H1 (cell line): ENCODE measurements at regions not wholly inside any gene's neighbourhood (a gene's known extent, or its start where the extent isn't known, plus 50 kb on each side); places are given as distances from the start of the nearest gene placed in this dataset.

Source experiments
- CTCF ChIA-PET: fragments of 300-600 bp; sonication (Branson Sonifier 250); formaldehyde crosslinking; loops from one replicate; lab custom pipeline; 2021; ENCODE audit not compliant: partially characterized antibody; lab: Charles Lee
- POLR2A ChIA-PET: fragments of 300-600 bp; sonication (Branson Sonifier 250); formaldehyde crosslinking; loops from one replicate; lab custom pipeline; 2021; ENCODE audit warnings: inconsistent platforms; ENCODE audit not compliant: partially characterized antibody; lab: Charles Lee
- DNase-seq, 2 experiments: peaks; one replicate each; pipeline versions ENCODE4 v3.0.0 to v3.0.0-alpha.2; 2010 to 2022; ENCODE audit warnings: low spot score in 2 of 2, low read depth in 1 of 2, mixed read lengths in 1 of 2
- FAIRE-seq: peaks from 2 replicates; lab custom pipeline; 2011; peaks lifted over from hg19 to GRCh38; lab: Jason Lieb, UNC
- H2AFZ ChIP-seq: 2 replicates; pipeline ENCODE4 v1.8.1; 2012; ENCODE audit warnings: low read length, inconsistent platforms
- H2AK5ac ChIP-seq: 2 replicates; pipeline ENCODE4 v1.6.1; 2013; ENCODE audit warnings: low read depth, low read length
- H2BK120ac ChIP-seq: replicated peaks from 2 replicates; pipeline ENCODE3; 2013; ENCODE audit warnings: low read depth, low read length, inconsistent platforms
- H2BK12ac ChIP-seq: 2 replicates; pipeline ENCODE4 v1.6.1; 2013; ENCODE audit warnings: low read depth, low read length
- H2BK15ac ChIP-seq: 2 replicates; pipeline ENCODE4 v1.6.1; 2013; ENCODE audit warnings: low read length
- H2BK20ac ChIP-seq: 2 replicates; pipeline ENCODE4 v1.6.1; 2013; ENCODE audit warnings: low read length
- H2BK5ac ChIP-seq: 2 replicates; pipeline ENCODE4 v1.6.1; 2013; ENCODE audit warnings: low read depth, low read length
- H3K14ac ChIP-seq: 2 replicates; pipeline ENCODE4 v1.6.1; 2013; ENCODE audit warnings: inconsistent platforms; ENCODE audit not compliant: insufficient read length
- H3K18ac ChIP-seq: 2 replicates; pipeline ENCODE4 v1.6.1; 2013; ENCODE audit warnings: low read length; ENCODE audit errors: extremely low read depth
- H3K23ac ChIP-seq: 2 replicates; pipeline ENCODE4 v1.6.1; 2013; ENCODE audit warnings: inconsistent platforms; ENCODE audit not compliant: insufficient read length
- H3K23me2 ChIP-seq: 2 replicates; pipeline ENCODE4 v1.6.1; 2013; ENCODE audit warnings: low read depth, low read length
- H3K27ac ChIP-seq: 2 replicates; pipeline ENCODE4 v1.6.1; 2011; ENCODE audit warnings: low read depth, low read length, inconsistent platforms
- H3K27me3 ChIP-seq, 4 experiments: replicated peaks in 1 of 4; 1 replicate in 1 of 4; 2 replicates in 3 of 4; pipeline versions ENCODE4 v1.6.1 to v1.8.1; 2011 to 2013; ENCODE audit warnings: low read length in 3 of 4, mild to moderate bottlenecking in 3 of 4, inconsistent platforms in 2 of 4, mixed read lengths in 2 of 4, moderate library complexity in 1 of 4; ENCODE audit not compliant: control insufficient read depth in 3 of 4, insufficient read depth in 3 of 4; ENCODE audit errors: extremely low read depth in 1 of 4
- H3K36me3 ChIP-seq, 4 experiments: 2 replicates each; pipeline versions ENCODE4 v1.6.1 to v1.8.1; 2011 to 2013; ENCODE audit warnings: mild to moderate bottlenecking in 4 of 4, low read length in 3 of 4, moderate library complexity in 2 of 4, control low read depth in 1 of 4, inconsistent platforms in 1 of 4; ENCODE audit not compliant: insufficient read depth in 4 of 4, control insufficient read depth in 2 of 4
- H3K4ac ChIP-seq: replicated peaks from 2 replicates; pipeline ENCODE3; 2013; ENCODE audit warnings: low read length, low read depth, mixed read lengths, inconsistent platforms; ENCODE audit not compliant: insufficient read length
- H3K4me1 ChIP-seq, 4 experiments: replicated peaks in 1 of 4; 1 replicate in 1 of 4; 2 replicates in 3 of 4; pipeline versions ENCODE4 v1.6.1 to v1.8.1; 2011 to 2013; ENCODE audit warnings: low read length in 3 of 4, inconsistent platforms in 2 of 4, mixed read lengths in 1 of 4; ENCODE audit not compliant: insufficient read depth in 4 of 4, control insufficient read depth in 3 of 4
- H3K4me2 ChIP-seq, 2 experiments: 2 replicates each; pipeline versions ENCODE4 v1.6.1 to v1.8.1; 2011 to 2013; ENCODE audit warnings: low read depth in 2 of 2, low read length in 2 of 2, control low read depth in 1 of 2, inconsistent platforms in 1 of 2, mild to moderate bottlenecking in 1 of 2; ENCODE audit not compliant: insufficient read depth in 1 of 2
- H3K4me3 ChIP-seq, 4 experiments: fragments of 200-600, 300-600 bp in 1 of 4; sonication (generic), shearing (Covaris generic), sonication (Bioruptor Twin) in 1 of 4; 2 replicates each; pipeline versions ENCODE4 v1.5.1 to v1.8.1; 2011 to 2016; ENCODE audit warnings: low read length in 4 of 4, low read depth in 3 of 4, control low read depth in 2 of 4, inconsistent platforms in 2 of 4, mild to moderate bottlenecking in 2 of 4, mixed read lengths in 1 of 4, moderate library complexity in 1 of 4; ENCODE audit not compliant: insufficient read depth in 2 of 4; ENCODE audit errors: extremely low read depth in 1 of 4
- H3K56ac ChIP-seq: replicated peaks from 2 replicates; pipeline ENCODE3; 2013; ENCODE audit warnings: low read depth, mild to moderate bottlenecking, mixed read lengths, low read length, inconsistent platforms; ENCODE audit not compliant: insufficient read length
- H3K79me1 ChIP-seq: 2 replicates; pipeline ENCODE4 v1.6.1; 2013; ENCODE audit warnings: low read depth, low read length, control low read depth
- H3K79me2 ChIP-seq, 2 experiments: 2 replicates each; pipeline versions ENCODE4 v1.6.1 to v1.8.1; 2012 to 2013; ENCODE audit warnings: low read length in 2 of 2, mild to moderate bottlenecking in 2 of 2, inconsistent platforms in 1 of 2; ENCODE audit not compliant: insufficient read depth in 2 of 2, control insufficient read depth in 1 of 2
- H3K9ac ChIP-seq, 4 experiments: replicated peaks in 1 of 4; 1 replicate in 1 of 4; 2 replicates in 3 of 4; pipeline versions ENCODE4 v1.6.1 to v1.8.1; 2011 to 2013; ENCODE audit warnings: low read depth in 3 of 4, low read length in 3 of 4, control low read depth in 2 of 4, mild to moderate bottlenecking in 2 of 4, moderate library complexity in 2 of 4, inconsistent platforms in 1 of 4; ENCODE audit errors: extremely low read depth in 1 of 4
- H3K9me3 ChIP-seq, 2 experiments: 2 replicates each; pipeline versions ENCODE4 v1.6.1 to v1.8.1; 2012 to 2013; ENCODE audit warnings: mild to moderate bottlenecking in 2 of 2, moderate library complexity in 2 of 2, control low read depth in 1 of 2, inconsistent platforms in 1 of 2, low read depth in 1 of 2, low read length in 1 of 2, mixed read lengths in 1 of 2; ENCODE audit not compliant: insufficient read depth in 2 of 2
- H4K20me1 ChIP-seq, 2 experiments: replicated peaks in 1 of 2; 2 replicates each; pipeline versions ENCODE3 to v1.8.1; 2011 to 2013; ENCODE audit warnings: inconsistent platforms in 2 of 2, low read length in 2 of 2, mild to moderate bottlenecking in 1 of 2; ENCODE audit not compliant: insufficient read depth in 2 of 2, control insufficient read depth in 1 of 2
- H4K5ac ChIP-seq: 2 replicates; pipeline ENCODE4 v1.6.1; 2013; ENCODE audit warnings: low read length, low read depth, mixed read lengths, inconsistent platforms; ENCODE audit not compliant: insufficient read length
- H4K8ac ChIP-seq: 2 replicates; pipeline ENCODE4 v1.8.0; 2013; ENCODE audit warnings: mild to moderate bottlenecking, moderate library complexity, low read length, inconsistent platforms; ENCODE audit not compliant: insufficient read depth; ENCODE audit errors: extremely low read depth
- H4K91ac ChIP-seq: replicated peaks from 2 replicates; pipeline ENCODE3; 2013; ENCODE audit warnings: low read length, mixed read lengths, inconsistent platforms; ENCODE audit not compliant: insufficient read length
- BRCA1 ChIP-seq: IDR thresholded peaks from 2 replicates; pipeline ENCODE4 v1.6.1; 2012; ENCODE audit warnings: low read depth, low read length, improper control_type of control experiment
- CEBPB ChIP-seq: IDR thresholded peaks from 2 replicates; pipeline ENCODE4 v1.6.1; 2012; ENCODE audit warnings: low read depth, low read length
- CREB1 ChIP-seq: IDR thresholded peaks from 2 replicates; pipeline ENCODE4 v1.6.1; 2012; ENCODE audit warnings: inconsistent platforms
- GABPA ChIP-seq: IDR thresholded peaks from 2 replicates; pipeline ENCODE4 v1.6.1; 2011; ENCODE audit warnings: mild to moderate bottlenecking, low read length, moderate library complexity, borderline replicate concordance; ENCODE audit not compliant: insufficient read depth
- GTF2F1 ChIP-seq: IDR thresholded peaks from 2 replicates; pipeline ENCODE4 v1.6.1; 2012; ENCODE audit warnings: low read depth, low read length, improper control_type of control experiment, borderline replicate concordance
- HDAC2 ChIP-seq, 2 experiments: fragments of 300-600 bp in 1 of 2; sonication (generic) in 1 of 2; IDR thresholded peaks; 2 replicates each; pipeline ENCODE4 v1.6.1; 2011 to 2012; ENCODE audit warnings: low read depth in 2 of 2, low read length in 2 of 2, mild to moderate bottlenecking in 2 of 2, moderate library complexity in 2 of 2, borderline replicate concordance in 1 of 2, inconsistent platforms in 1 of 2
- MAFK ChIP-seq: IDR thresholded peaks from 2 replicates; pipeline ENCODE4 v1.6.1; 2012; ENCODE audit warnings: low read depth, mild to moderate bottlenecking, improper control_type of control experiment, low read length
- NANOG ChIP-seq: IDR thresholded peaks from 2 replicates; pipeline ENCODE4 v1.6.1; 2011; ENCODE audit warnings: low read length, low read depth, mild to moderate bottlenecking, inconsistent platforms; ENCODE audit not compliant: insufficient read depth, poor library complexity, severe bottlenecking
- PHF8 ChIP-seq: fragments of 200-600 bp; sonication (generic); conservative IDR thresholded peaks from 2 replicates; pipeline ENCODE4 v1.7.1; 2012; ENCODE audit warnings: low read depth, mild to moderate bottlenecking, inconsistent platforms, low read length, moderate library complexity
- POLR2AphosphoS5 ChIP-seq: IDR thresholded peaks from 2 replicates; pipeline ENCODE4 v1.6.1; 2011; ENCODE audit warnings: low read depth, low read length
- POU5F1 ChIP-seq: IDR thresholded peaks from 2 replicates; pipeline ENCODE4 v1.6.1; 2011; ENCODE audit warnings: low read depth, mild to moderate bottlenecking, low read length, moderate library complexity
- RAD21 ChIP-seq, 2 experiments: IDR thresholded peaks in 1 of 2; conservative IDR thresholded peaks in 1 of 2; 2 replicates each; pipeline ENCODE4 v1.6.1; 2011; ENCODE audit warnings: low read depth in 2 of 2, low read length in 2 of 2, improper control_type of control experiment in 1 of 2, inconsistent platforms in 1 of 2, mild to moderate bottlenecking in 1 of 2, moderate library complexity in 1 of 2
- SP2 ChIP-seq: IDR thresholded peaks from 2 replicates; pipeline ENCODE4 v1.6.1; 2012; ENCODE audit warnings: mild to moderate bottlenecking, low read length, inconsistent platforms
- WGBS, 2 experiments: shearing (Covaris generic) in 1 of 2; methylation state at CpG; one replicate each; pipeline versions ENCODE4 v1.1.6 to v1.1.7; 2013 to 2015; ENCODE audit warnings: low lambda C conversion rate in 2 of 2, mixed read lengths in 2 of 2, inconsistent platforms in 1 of 2, low coverage in 1 of 2, missing lambda C conversion rate in 1 of 2; ENCODE audit not compliant: insufficient replicate concordance in 2 of 2, insufficient coverage in 1 of 2, insufficient read length in 1 of 2; ENCODE audit errors: extremely low coverage in 1 of 2, missing lambda C conversion rate in 1 of 2; 5-methylcytosine and 5-hydroxymethylcytosine counted together
- TF ChIP-seq, protein P1 (sequence below): IDR thresholded peaks from 2 replicates; pipeline ENCODE4 v1.6.1; 2011; ENCODE audit warnings: low read depth, mild to moderate bottlenecking, low read length; ENCODE audit not compliant: insufficient read depth

DNA sequence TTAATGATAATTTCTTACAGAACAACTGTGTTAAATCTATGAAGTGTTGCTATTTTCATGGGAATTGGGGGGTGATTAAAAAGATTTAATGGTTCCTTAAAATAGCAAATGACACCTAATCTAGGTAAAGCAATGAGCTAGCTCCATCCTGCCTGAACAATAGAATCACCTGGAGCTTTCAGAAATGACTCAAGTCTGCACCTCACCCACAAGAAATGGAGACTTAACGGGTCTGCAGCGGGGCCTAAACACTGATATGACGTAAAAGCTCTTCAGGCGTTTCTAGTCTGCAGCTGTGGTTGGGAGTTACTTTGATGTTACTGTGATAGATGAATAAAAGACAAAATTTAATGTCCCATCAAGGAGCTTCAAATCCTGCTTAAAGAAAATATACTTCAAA lies 328.2 kb downstream of the RND3 start:
- ChIA-PET CTCF (no interaction called here), POLR2A (no interaction called here)
- H2AFZ ChIP-seq, result no peak overlapping the region
- no peak overlapping the region for H3K18ac ChIP-seq
- 90% methylated on average over 4 of the region's 4 CpGs; no CpG with 5 or more reads in 1 of the 2 experiments for WGBS, 2 experiments
- no peaks in the 10 kb centered on the region for H3K36me3 ChIP-seq
- no peak overlapping the region for H2AK5ac ChIP-seq
- H2BK20ac ChIP-seq, result no peak overlapping the region
- H4K20me1 ChIP-seq, result no peaks in the 10 kb centered on the region
- H2BK12ac ChIP-seq, result no peak overlapping the region
- no peak overlapping the region for H4K5ac ChIP-seq
- no peak overlapping the region for H3K56ac ChIP-seq
- no peak overlapping the region for H3K27ac ChIP-seq
- no peak overlapping the region for H2BK120ac ChIP-seq
- H3K4me2 ChIP-seq, result no peak overlapping the region
- H3K4me3 ChIP-seq, result no peak overlapping the region
- no peaks in the 10 kb centered on the region; a peak in 1 of 7 replicates for H3K4me1 ChIP-seq
- H2BK5ac ChIP-seq, result no peak overlapping the region
- no peaks in the 10 kb centered on the region for H3K27me3 ChIP-seq
- no peaks in the 10 kb centered on the region for H3K79me2 ChIP-seq
- no peak overlapping the region for H4K91ac ChIP-seq
- H2BK15ac ChIP-seq, result no peak overlapping the region
- no peak overlapping the region for H3K9ac ChIP-seq
- H3K14ac ChIP-seq, result no peak overlapping the region
- H3K23ac ChIP-seq, result no peak overlapping the region
- no peaks in the 10 kb centered on the region for H3K9me3 ChIP-seq
- H3K23me2 ChIP-seq, result no peaks in the 10 kb centered on the region
- FAIRE-seq (no peak), DNase-seq (no peak)
- H3K79me1 ChIP-seq, result no peaks in the 10 kb centered on the region
- no peak overlapping the region for H3K4ac ChIP-seq
- H4K8ac ChIP-seq, result no peak overlapping the region
- TF ChIP-seq GTF2F1, result no peak
- no peak for TF ChIP-seq HDAC2 (IDR thresholded peaks at IDR 0.05; ENCODE audit: borderline replicate concordance in 1 of 2, low read depth in 2 of 2, low read length in 2 of 2)
- TF ChIP-seq CEBPB, result no peak
- no peak for TF ChIP-seq RAD21 (IDR thresholded peaks at IDR 0.05 in 1 of 2, conservative IDR thresholded peaks at IDR 0.05 in 1 of 2; ENCODE audit: low read depth in 2 of 2, low read length in 2 of 2)
- no peak for TF ChIP-seq GABPA
- TF ChIP-seq BRCA1, result no peak
- no peak for TF ChIP-seq POU5F1
- TF ChIP-seq POLR2AphosphoS5, result no peak
- no peak for TF ChIP-seq CREB1
- no peak for TF ChIP-seq SP2
- TF ChIP-seq, protein P1, sequence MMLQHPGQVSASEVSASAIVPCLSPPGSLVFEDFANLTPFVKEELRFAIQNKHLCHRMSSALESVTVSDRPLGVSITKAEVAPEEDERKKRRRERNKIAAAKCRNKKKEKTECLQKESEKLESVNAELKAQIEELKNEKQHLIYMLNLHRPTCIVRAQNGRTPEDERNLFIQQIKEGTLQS, result no peak
- TF ChIP-seq NANOG, result no peak
- no peak for TF ChIP-seq MAFK
- no peak for TF ChIP-seq PHF8
